SK-N-SH (cell line): ENCODE measurements at regions not wholly inside any gene's neighbourhood (a gene's known extent, or its start where the extent isn't known, plus 50 kb on each side); places are given as distances from the start of the nearest gene placed in this dataset.

Source experiments
- CTCF ChIP-seq: fragments of 200-600 bp; sonication (generic); IDR thresholded peaks from 2 replicates; pipeline ENCODE4 v1.6.1; 2017; ENCODE audit warnings: antibody characterized with exemption, mild to moderate bottlenecking, moderate library complexity
- MAX ChIP-seq: IDR thresholded peaks from 2 replicates; pipeline ENCODE4 v1.4.0; 2012; ENCODE audit warnings: low read depth
- POLR2AphosphoS5 ChIP-seq: IDR thresholded peaks from 2 replicates; pipeline ENCODE4 v1.6.1; 2012; ENCODE audit warnings: low read depth, low read length

DNA sequence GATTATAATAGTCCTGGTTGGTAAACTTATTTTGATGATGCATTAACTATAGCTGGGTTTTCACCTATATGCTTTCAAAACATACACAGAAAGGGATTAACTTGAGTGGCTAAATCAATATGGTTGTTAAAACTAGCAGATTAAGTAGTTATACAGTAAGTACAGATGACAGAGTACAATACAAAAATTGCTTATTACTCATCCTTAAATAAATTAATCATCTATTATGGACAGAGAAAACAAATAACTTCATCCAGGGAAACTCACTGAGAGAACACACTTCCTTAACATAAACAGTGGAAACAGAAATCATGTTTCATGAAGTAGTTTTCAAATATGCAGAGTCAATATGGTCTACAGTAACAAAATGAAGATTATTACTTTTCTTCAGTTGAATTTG lies 133.4 kb downstream of the AREG start:
- TF ChIP-seq CTCF: no peak
- no peak for TF ChIP-seq POLR2AphosphoS5
- TF ChIP-seq MAX: no peak
